EL (cell line): ENCODE measurements at regions not wholly inside any gene's neighbourhood (a gene's known extent, or its start where the extent isn't known, plus 50 kb on each side); places are given as distances from the start of the nearest gene placed in this dataset.

ENCODE experiments used
- DNase-seq: peaks from one replicate; pipeline ENCODE4 v3.0.0-alpha.2; 2016

- no peak for DNase-seq
Measured at GRCh38 chr4:59086410-59086809, 1976.2 kb upstream of the IGFBP7 start.

GRCh38 chr4:59091146-59092142 is 1981.3 kb upstream of the IGFBP7 start:
- no peak for DNase-seq

GRCh38 chr4:59094505-59094904 is 1984.3 kb upstream of the IGFBP7 start:
- no peak for DNase-seq

- no peak for DNase-seq
Measured at GRCh38 chr4:59102311-59102710, 1992.1 kb upstream of the IGFBP7 start.

- DNase-seq: no peak
Measured at GRCh38 chr4:59120287-59120814, 2010.2 kb upstream of the IGFBP7 start.

- DNase-seq: no peak
Measured at GRCh38 chr4:59122626-59123025, 2012.4 kb upstream of the IGFBP7 start.

GRCh38 chr4:59126159-59126558 is 2016.0 kb upstream of the IGFBP7 start:
- no peak for DNase-seq

GRCh38 chr4:59127006-59127405 is 2016.8 kb upstream of the IGFBP7 start:
- DNase-seq: no peak

- no peak for DNase-seq
Measured at GRCh38 chr4:59127743-59128142, 2017.6 kb upstream of the IGFBP7 start.

GRCh38 chr4:59135248-59135985 is 2025.2 kb upstream of the IGFBP7 start:
- DNase-seq: no peak

GRCh38 chr4:59161249-59161648 is 2038.9 kb upstream of the ADGRL3 start:
- DNase-seq: no peak

- no peak for DNase-seq
Measured at GRCh38 chr4:59175617-59176016, 2024.5 kb upstream of the ADGRL3 start.

GRCh38 chr4:59179372-59179771 is 2020.8 kb upstream of the ADGRL3 start:
- no peak for DNase-seq

- no peak for DNase-seq
Measured at GRCh38 chr4:59180161-59180560, 2020.0 kb upstream of the ADGRL3 start.

- DNase-seq: no peak
Measured at GRCh38 chr4:59180969-59181368, 2019.2 kb upstream of the ADGRL3 start.

GRCh38 chr4:59195839-59196238 is 2004.3 kb upstream of the ADGRL3 start:
- no peak for DNase-seq

GRCh38 chr4:59200992-59201391 is 1999.1 kb upstream of the ADGRL3 start:
- DNase-seq: no peak

GRCh38 chr4:59217910-59218631 is 1982.1 kb upstream of the ADGRL3 start:
- DNase-seq: no peak

GRCh38 chr4:59222221-59222620 is 1977.9 kb upstream of the ADGRL3 start:
- DNase-seq: no peak

- DNase-seq: no peak
Measured at GRCh38 chr4:59223292-59223941, 1976.7 kb upstream of the ADGRL3 start.

- no peak for DNase-seq
Measured at GRCh38 chr4:59238212-59238611, 1961.9 kb upstream of the ADGRL3 start.

GRCh38 chr4:59240011-59240410 is 1960.1 kb upstream of the ADGRL3 start:
- DNase-seq: no peak
